Transverse colon (tissue), 4 donors: ENCODE measurements at regions not wholly inside any gene's neighbourhood (a gene's known extent, or its start where the extent isn't known, plus 50 kb on each side); places are given as distances from the start of the nearest gene placed in this dataset.

ENCODE experiments used
- DNase-seq: peaks from one replicate; pipeline ENCODE4 v3.0.0-alpha.2; 2019
- H3K27ac ChIP-seq, 4 donors: fragments of 200-600 bp; sonication (generic); 2 replicates each; pipeline ENCODE4 v1.5.1; 2016 to 2018; ENCODE audit warnings: inconsistent platforms in 4 of 4
- H3K27me3 ChIP-seq: fragments of 200-600 bp; sonication (generic); 2 replicates; pipeline ENCODE4 v1.5.1; 2017; ENCODE audit warnings: inconsistent platforms
- H3K36me3 ChIP-seq, 4 donors: fragments of 200-600 bp; sonication (generic); 2 replicates each; pipeline ENCODE4 v1.5.1; 2017 to 2019; ENCODE audit warnings: inconsistent platforms in 4 of 4
- H3K4me1 ChIP-seq, 4 donors: fragments of 200-600 bp; sonication (generic); 2 replicates each; pipeline ENCODE4 v1.5.1; 2017 to 2020; ENCODE audit warnings: inconsistent platforms in 4 of 4
- H3K4me3 ChIP-seq, 4 donors: fragments of 200-600 bp; sonication (generic); 1 replicate in 1 of 4; 2 replicates in 3 of 4; pipeline versions ENCODE4 v1.5.1 to v1.6.1; 2017 to 2019; ENCODE audit warnings: inconsistent platforms in 4 of 4
- H3K9me3 ChIP-seq, 2 donors: fragments of 200-600 bp; sonication (generic); 2 replicates each; pipeline ENCODE4 v1.5.1; 2017 to 2019; ENCODE audit warnings: inconsistent platforms in 2 of 2
- EP300 ChIP-seq: sonication (generic); formaldehyde crosslinking; IDR thresholded peaks from one replicate; pipeline ENCODE4 v1.6.1; 2017; ENCODE audit warnings: antibody characterized with exemption, low read depth
- POLR2A ChIP-seq: fragments of 450-650 bp; IDR thresholded peaks from one replicate; pipeline ENCODE4 v1.6.1; 2016; ENCODE audit warnings: antibody characterized with exemption, mild to moderate bottlenecking, moderate library complexity
- POLR2AphosphoS5 ChIP-seq, 3 donors: sonication (generic); formaldehyde crosslinking; IDR thresholded peaks; one replicate each; pipeline ENCODE4 v1.6.1; 2016; ENCODE audit warnings: antibody characterized with exemption in 3 of 3
- WGBS, 2 donors: methylation state at CpG; one replicate each; pipeline ENCODE4 v1.1.5; 2018; ENCODE audit warnings: low coverage in 1 of 2; 5-methylcytosine and 5-hydroxymethylcytosine counted together
- in situ Hi-C, 4 donors: fragments of 200-750 bp; cut with MboI; loops; one replicate each; pipeline versions ENCODE4 v1.15.0 to v1.15.1; 2017; ENCODE audit warnings: low sequenced_read_pairs in 3 of 4, low pct_ligation_motif_present in 1 of 4, low pct_unique_long_range_greater_than_20kb in 1 of 4
- intact Hi-C: fragments of 100-400 bp; cut with DNase I; formaldehyde crosslinking; loops from one replicate; pipeline ENCODE4 v1.15.1; 2023; ENCODE audit warnings: low total_unique reads
- TF ChIP-seq, protein P1 (sequence below), 5 experiments: fragments of 200-600 bp in 3 of 5; fragments of 450-650 bp in 2 of 5; sonication (generic) in 3 of 5; IDR thresholded peaks; 1 replicate in 2 of 5; 2 replicates in 3 of 5; pipeline ENCODE4 v1.5.1; 2016 to 2017; ENCODE audit warnings: antibody characterized with exemption in 5 of 5, inconsistent platforms in 3 of 5, mild to moderate bottlenecking in 2 of 5, moderate library complexity in 1 of 5

DNA sequence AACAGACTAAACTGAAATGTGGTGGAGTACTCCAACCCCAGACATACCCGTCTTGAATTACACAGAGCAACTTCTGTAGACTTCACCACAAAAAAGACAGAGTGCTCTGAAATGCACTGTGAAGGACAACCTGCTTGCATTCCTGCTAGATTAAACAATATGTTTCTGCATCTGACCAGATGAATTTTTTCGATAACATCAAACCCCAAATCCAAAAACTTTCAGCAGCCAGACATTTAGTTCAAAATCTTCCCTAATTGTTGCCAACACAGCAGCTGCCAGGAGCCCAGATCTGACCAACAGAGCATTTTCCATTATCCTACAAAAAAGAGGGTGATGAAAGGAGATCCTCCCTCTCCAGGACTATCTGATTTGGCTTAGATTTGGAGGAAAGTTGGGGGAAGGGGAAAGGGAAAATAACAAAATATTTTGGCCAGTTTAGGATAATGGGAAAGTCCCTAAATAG, 356.5 kb downstream of the PDGFC start:
- intact Hi-C loops: no loop called here
- H3K27ac ChIP-seq: no peak overlapping the region
- WGBS, 2 donors: 20 to 61% methylated on average over 1 to 2 of the region's 2 CpGs

GRCh38 chr4:156614536-156614935, 357.1 kb downstream of the PDGFC start:
- intact Hi-C loops (no loop called here), in situ Hi-C loops (no loop called here)
- H3K36me3 ChIP-seq: no peaks in the 10 kb centered on the region
- H3K9me3 ChIP-seq: no peaks in the 10 kb centered on the region
- DNase-seq: no peak
- H3K27ac ChIP-seq: no peak overlapping the region
- TF ChIP-seq, protein P1, sequence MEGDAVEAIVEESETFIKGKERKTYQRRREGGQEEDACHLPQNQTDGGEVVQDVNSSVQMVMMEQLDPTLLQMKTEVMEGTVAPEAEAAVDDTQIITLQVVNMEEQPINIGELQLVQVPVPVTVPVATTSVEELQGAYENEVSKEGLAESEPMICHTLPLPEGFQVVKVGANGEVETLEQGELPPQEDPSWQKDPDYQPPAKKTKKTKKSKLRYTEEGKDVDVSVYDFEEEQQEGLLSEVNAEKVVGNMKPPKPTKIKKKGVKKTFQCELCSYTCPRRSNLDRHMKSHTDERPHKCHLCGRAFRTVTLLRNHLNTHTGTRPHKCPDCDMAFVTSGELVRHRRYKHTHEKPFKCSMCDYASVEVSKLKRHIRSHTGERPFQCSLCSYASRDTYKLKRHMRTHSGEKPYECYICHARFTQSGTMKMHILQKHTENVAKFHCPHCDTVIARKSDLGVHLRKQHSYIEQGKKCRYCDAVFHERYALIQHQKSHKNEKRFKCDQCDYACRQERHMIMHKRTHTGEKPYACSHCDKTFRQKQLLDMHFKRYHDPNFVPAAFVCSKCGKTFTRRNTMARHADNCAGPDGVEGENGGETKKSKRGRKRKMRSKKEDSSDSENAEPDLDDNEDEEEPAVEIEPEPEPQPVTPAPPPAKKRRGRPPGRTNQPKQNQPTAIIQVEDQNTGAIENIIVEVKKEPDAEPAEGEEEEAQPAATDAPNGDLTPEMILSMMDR (IDR thresholded peaks at IDR 0.05): no peak
- TF ChIP-seq POLR2AphosphoS5 (IDR thresholded peaks at IDR 0.05) (no peak), EP300 (no peak), POLR2A (no peak)
- H3K4me1 ChIP-seq: no peaks in the 10 kb centered on the region
- no peak overlapping the region for H3K4me3 ChIP-seq
- H3K27me3 ChIP-seq: no peaks in the 10 kb centered on the region

More for the DNA sequence above, 356.5 kb downstream of the PDGFC start:
- in situ Hi-C loops: no loop called here
- no peak overlapping the region for H3K4me3 ChIP-seq
- H3K27me3 ChIP-seq: no peaks in the 10 kb centered on the region
- H3K4me1 ChIP-seq: no peaks in the 10 kb centered on the region
- DNase-seq: no peak
- H3K36me3 ChIP-seq: no peaks in the 10 kb centered on the region
- no peak for TF ChIP-seq POLR2A
- no peak for TF ChIP-seq EP300
- TF ChIP-seq, protein P1 (IDR thresholded peaks at IDR 0.05): no peak
- no peak for TF ChIP-seq POLR2AphosphoS5 (IDR thresholded peaks at IDR 0.05)
- no peaks in the 10 kb centered on the region for H3K9me3 ChIP-seq

DNA sequence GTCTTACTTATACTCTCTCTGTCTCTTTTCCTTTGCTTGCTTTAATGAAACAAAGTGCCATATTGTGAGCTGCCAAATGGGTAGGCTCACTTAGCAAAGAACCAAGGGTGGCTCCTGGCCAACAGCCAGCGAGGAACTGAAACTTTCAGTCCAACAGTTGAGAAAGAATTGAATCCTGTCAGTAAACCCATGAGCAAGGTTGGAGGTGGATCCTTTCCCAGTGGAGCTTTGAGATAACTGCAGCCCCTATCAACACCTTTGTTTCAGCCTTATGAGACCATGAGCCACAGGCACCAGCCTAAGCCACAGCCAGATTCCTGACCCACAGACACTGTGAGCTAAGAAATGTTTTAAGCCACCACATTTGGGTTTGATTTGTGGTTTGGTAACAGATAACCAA, 362.2 kb downstream of the PDGFC start:
- Histone ChIP-seq H3K36me3 (no peaks in the 10 kb centered on the region), H3K4me1 (no peaks in the 10 kb centered on the region), H3K9me3 (no peaks in the 10 kb centered on the region), H3K4me3 (no peak overlapping the region), H3K27ac (no peak overlapping the region), H3K27me3 (no peaks in the 10 kb centered on the region)
- intact Hi-C loops (no loop called here), in situ Hi-C loops (no loop called here)
- 50 to 79% methylated on average over 1 of the region's 1 CpG for WGBS, 2 donors
- peak; percentile 8 for DNase-seq
- TF ChIP-seq, protein P1 (IDR thresholded peaks at IDR 0.05): no peak
- TF ChIP-seq EP300: no peak
- TF ChIP-seq POLR2AphosphoS5 (IDR thresholded peaks at IDR 0.05): no peak
- no peak for TF ChIP-seq POLR2A

DNA sequence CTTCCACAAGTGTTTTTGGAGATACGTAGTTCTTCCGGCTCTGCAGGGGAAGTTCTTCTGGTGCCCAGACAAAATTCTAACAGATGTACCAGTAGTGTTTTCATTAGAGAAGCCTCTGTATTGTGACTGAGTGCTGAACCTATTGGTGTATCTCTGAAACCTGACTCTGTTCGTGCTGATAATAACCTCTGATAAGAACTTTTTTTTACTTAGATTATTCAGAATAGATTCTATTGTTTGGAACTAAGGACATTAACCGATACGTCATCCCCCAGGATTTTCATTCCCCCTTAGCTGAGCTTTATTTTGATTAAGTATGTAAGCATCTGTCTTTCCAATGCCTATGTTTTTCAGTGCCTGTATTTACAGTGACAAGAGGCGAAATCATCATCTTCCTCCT, 362.9 kb downstream of the PDGFC start:
- Histone ChIP-seq H3K4me1 (no peaks in the 10 kb centered on the region), H3K27me3 (no peaks in the 10 kb centered on the region), H3K4me3 (no peak overlapping the region), H3K27ac (no peak overlapping the region), H3K36me3 (no peaks in the 10 kb centered on the region), H3K9me3 (no peaks in the 10 kb centered on the region)
- in situ Hi-C loops (no loop called here), intact Hi-C loops (no loop called here)
- 71 to 83% methylated on average over 4 to 6 of the region's 6 CpGs for WGBS, 2 donors
- DNase-seq: no peak
- TF ChIP-seq EP300: no peak
- no peak for TF ChIP-seq POLR2AphosphoS5 (IDR thresholded peaks at IDR 0.05)
- TF ChIP-seq POLR2A: no peak
- TF ChIP-seq, protein P1 (IDR thresholded peaks at IDR 0.05): no peak
